ENCODE measurements at regions not wholly inside any gene's neighbourhood (a gene's known extent, or its start where the extent isn't known, plus 50 kb on each side); places are given as distances from the start of the nearest gene placed in this dataset.

GRCh38 chr10:61304746-61305145 is 148.4 kb downstream of the TMEM26 start:
- H3K4me2 ChIP-seq (ENCODE audit: low read depth, low read length): no peak overlapping the region
- H3K27ac ChIP-seq (ENCODE audit: insufficient read depth, low read length): no peak overlapping the region

More at GRCh38 chr10:61304746-61305145, 148.4 kb downstream of the TMEM26 start:
- no peak overlapping the region for H3K14ac ChIP-seq (replicated peaks; ENCODE audit: low read depth, low read length)
- dilution Hi-C loops (cut with HindIII; ENCODE audit: low sequenced_read_pairs, unreplicated experiment): no loop called here
- no peaks in the 10 kb centered on the region for H3K9me1 ChIP-seq (ENCODE audit: insufficient read depth, low read length)
- H3K9ac ChIP-seq (ENCODE audit: low read depth, low read length): no peak overlapping the region
- no peak overlapping the region for H2BK120ac ChIP-seq (ENCODE audit: low read depth, low read length)
- peaks cover 4% of the 10 kb centered on the region for H3K4me1 ChIP-seq (ENCODE audit: control insufficient read depth, insufficient read depth, low read length)
- BruUV-seq (replicated peaks): no TSS peak
- H2AK5ac ChIP-seq (ENCODE audit: low read depth, low read length): no peak overlapping the region
- no peak overlapping the region for H3K23ac ChIP-seq (ENCODE audit: low read depth, low read length)
- no peak overlapping the region for H4K91ac ChIP-seq (ENCODE audit: insufficient read depth, low read depth, low read length)
- no peaks in the 10 kb centered on the region for H3K9me3 ChIP-seq (ENCODE audit: control insufficient read depth, insufficient read depth, low read length)
- H2AK9ac ChIP-seq (replicated peaks; ENCODE audit: low read depth, low read length, poor library complexity): no peak overlapping the region
- H2AFZ ChIP-seq (replicated peaks; ENCODE audit: low read length, poor library complexity): no peak overlapping the region
- ChIA-PET CTCF (no interaction called here), POLR2A (ENCODE audit: unreplicated experiment) (no interaction called here)
- no peak for TF ChIP-seq CEBPB (IDR thresholded peaks at IDR 0.05; ENCODE audit: low read depth, low read length)
- TF ChIP-seq SMC3 (IDR thresholded peaks at IDR 0.05; ENCODE audit: low read depth, low read length): no peak
- no peak for TF ChIP-seq MXI1 (IDR thresholded peaks at IDR 0.05; ENCODE audit: borderline replicate concordance, low read depth, low read length)
- no peak for TF ChIP-seq POLR2A (IDR thresholded peaks at IDR 0.05; ENCODE audit: low read depth, low read length)
- no peak for TF ChIP-seq MAZ (IDR thresholded peaks at IDR 0.05; ENCODE audit: borderline replicate concordance, low read depth, low read length)
- TF ChIP-seq RCOR1 (IDR thresholded peaks at IDR 0.05; ENCODE audit: insufficient replicate concordance, low read length): no peak
- TF ChIP-seq USF2 (IDR thresholded peaks at IDR 0.05; ENCODE audit: low read depth, low read length): no peak
- TF ChIP-seq CHD1 (IDR thresholded peaks at IDR 0.05; ENCODE audit: low read depth, low read length): no peak
- no peak for TF ChIP-seq NFE2L2 (IDR thresholded peaks at IDR 0.05; ENCODE audit: low read depth, low read length)
- TF ChIP-seq BHLHE40 (IDR thresholded peaks at IDR 0.05; ENCODE audit: low read depth, low read length): no peak
- TF ChIP-seq FOS (IDR thresholded peaks at IDR 0.05; ENCODE audit: low read depth, low read length): no peak
- no peak for TF ChIP-seq CTCF (conservative IDR thresholded peaks at IDR 0.05; ENCODE audit: low read depth, low read length)
- no peak for TF ChIP-seq RFX5 (IDR thresholded peaks at IDR 0.05; ENCODE audit: low read depth, low read length)
- no peak overlapping the region for H3K18ac ChIP-seq (ENCODE audit: low read depth, low read length)
- no peak overlapping the region for H3K4ac ChIP-seq (ENCODE audit: low read depth, low read length)
- H3K56ac ChIP-seq (ENCODE audit: extremely low read depth, insufficient read depth, low read length): no peak overlapping the region
- H2BK20ac ChIP-seq (ENCODE audit: low read depth, low read length): no peak overlapping the region
- H3K79me1 ChIP-seq (ENCODE audit: low read depth in 1 of 2, low read length in 2 of 2): no peaks in the 10 kb centered on the region
- no peak overlapping the region for H2BK5ac ChIP-seq (ENCODE audit: low read depth, low read length, poor library complexity, severe bottlenecking)
- H4K5ac ChIP-seq (ENCODE audit: low read depth, low read length): no peak overlapping the region
- no peaks in the 10 kb centered on the region for H3K36me3 ChIP-seq (ENCODE audit: control insufficient read depth, insufficient read depth, low read length)
- no peak overlapping the region for H2BK15ac ChIP-seq (ENCODE audit: low read depth, low read length)
- no peak overlapping the region for H4K8ac ChIP-seq (ENCODE audit: low read depth in 2 of 2, low read length in 2 of 2)
- no CpG with 5 or more reads among the region's 3 CpGs for WGBS, 2 experiments (ENCODE audit: extremely low coverage in 2 of 2, insufficient read length in 1 of 2)
- DNase-seq (no peak), ATAC-seq (ENCODE audit: low read depth) (no peak)
- no peaks in the 10 kb centered on the region for H3K27me3 ChIP-seq (ENCODE audit: control insufficient read depth, insufficient read depth, low read length)
- in situ Hi-C loops (cut with MboI; ENCODE audit: low sequenced_read_pairs): no loop called here
- no peak overlapping the region for H3K4me3 ChIP-seq (ENCODE audit: insufficient read depth, low read depth, low read length)
- no peaks in the 10 kb centered on the region for H4K20me1 ChIP-seq (ENCODE audit: insufficient read depth, low read length)
- intact Hi-C loops (cut with micrococcal nuclease): no loop called here
